ENCODE measurements at regions not wholly inside any gene's neighbourhood (a gene's known extent, or its start where the extent isn't known, plus 50 kb on each side); places are given as distances from the start of the nearest gene placed in this dataset.

- no TSS peak for BruUV-seq (replicated peaks)
- no peaks in the 10 kb centered on the region for H3K36me3 ChIP-seq (ENCODE audit: control insufficient read depth, insufficient read depth, low read length)
- POLR2A ChIA-PET = no interaction called here
- H3K27ac ChIP-seq (ENCODE audit: low read length) = no peak overlapping the region
- no peak overlapping the region for H3K4me3 ChIP-seq (ENCODE audit: low read depth in 2 of 2, low read length in 2 of 2)
- peaks cover 8% of the 10 kb centered on the region; the same call in 1 of the 2 replicates for H3K9me3 ChIP-seq (ENCODE audit: control insufficient read depth, insufficient read depth, low read depth, low read length)
- in situ Hi-C loops (cut with HindIII; ENCODE audit: low pct_unique_long_range_greater_than_20kb, low sequenced_read_pairs) (no loop called here), intact Hi-C loops (cut with micrococcal nuclease; ENCODE audit: unreplicated experiment) (no loop called here)
- H3K27me3 ChIP-seq (ENCODE audit: control insufficient read depth, insufficient read depth, low read length) = no peaks in the 10 kb centered on the region
- CTCF ChIA-PET = no interaction called here
- no peak for TF ChIP-seq REST (IDR thresholded peaks at IDR 0.05; ENCODE audit: insufficient read depth in 1 of 2, low read depth in 2 of 2, low read length in 1 of 2)
- no peak for TF ChIP-seq SIN3A (IDR thresholded peaks at IDR 0.05; ENCODE audit: borderline replicate concordance, insufficient read depth, low read depth, low read length)
- TF ChIP-seq POLR2AphosphoS5 (IDR thresholded peaks at IDR 0.05; ENCODE audit: low read depth, low read length) = no peak
- H3K4me1 ChIP-seq (ENCODE audit: control insufficient read depth, insufficient read depth, low read length) = no peaks in the 10 kb centered on the region
- DNase-seq (ENCODE audit: low read depth, low spot score) (no peak), ATAC-seq (no peak)
Observed at GRCh38 chr6:120489941-120490340, 844.3 kb downstream of the TBC1D32 start.

GRCh38 chr6:120484146-120484545, 850.1 kb downstream of the TBC1D32 start:
- POLR2A ChIA-PET = no interaction called here
- intact Hi-C loops (cut with micrococcal nuclease; ENCODE audit: unreplicated experiment) = no loop called here
- in situ Hi-C loops (cut with HindIII; ENCODE audit: low pct_unique_long_range_greater_than_20kb, low sequenced_read_pairs) = no loop called here
- H3K9me3 ChIP-seq (ENCODE audit: control insufficient read depth, insufficient read depth, low read depth, low read length) = peaks cover 4% of the 10 kb centered on the region; the same call in 1 of the 2 replicates
- H3K27me3 ChIP-seq (ENCODE audit: control insufficient read depth, insufficient read depth, low read length) = no peaks in the 10 kb centered on the region
- ATAC-seq (no peak), DNase-seq (ENCODE audit: low read depth, low spot score) (no peak)
- BruUV-seq (replicated peaks) = no TSS peak
- H3K4me1 ChIP-seq (ENCODE audit: control insufficient read depth, insufficient read depth, low read length) = no peaks in the 10 kb centered on the region
- no peak overlapping the region for H3K4me3 ChIP-seq (ENCODE audit: low read depth in 2 of 2, low read length in 2 of 2)
- TF ChIP-seq REST (IDR thresholded peaks at IDR 0.05; ENCODE audit: insufficient read depth in 1 of 2, low read depth in 2 of 2, low read length in 1 of 2) (no peak), TCF7L2 (IDR thresholded peaks at IDR 0.05; ENCODE audit: low read depth, low read length) (no peak), SIN3A (IDR thresholded peaks at IDR 0.05; ENCODE audit: borderline replicate concordance, insufficient read depth, low read depth, low read length) (no peak), CTCF (IDR thresholded peaks at IDR 0.05) (no peak), POLR2AphosphoS5 (IDR thresholded peaks at IDR 0.05; ENCODE audit: low read depth, low read length) (no peak)
- no peaks in the 10 kb centered on the region; the same call in 1 of the 2 replicates for H3K36me3 ChIP-seq (ENCODE audit: control insufficient read depth, insufficient read depth, low read length)
- CTCF ChIA-PET = no interaction called here
- no peak overlapping the region for H3K27ac ChIP-seq (ENCODE audit: low read length)
